ENCODE measurements at regions not wholly inside any gene's neighbourhood (a gene's known extent, or its start where the extent isn't known, plus 50 kb on each side); places are given as distances from the start of the nearest gene placed in this dataset.
"Not testable (repeated sequence)": the region's sequence is repeated elsewhere in the genome, so short reads cannot be mapped to it uniquely, and the experiment has no call there.

DNA sequence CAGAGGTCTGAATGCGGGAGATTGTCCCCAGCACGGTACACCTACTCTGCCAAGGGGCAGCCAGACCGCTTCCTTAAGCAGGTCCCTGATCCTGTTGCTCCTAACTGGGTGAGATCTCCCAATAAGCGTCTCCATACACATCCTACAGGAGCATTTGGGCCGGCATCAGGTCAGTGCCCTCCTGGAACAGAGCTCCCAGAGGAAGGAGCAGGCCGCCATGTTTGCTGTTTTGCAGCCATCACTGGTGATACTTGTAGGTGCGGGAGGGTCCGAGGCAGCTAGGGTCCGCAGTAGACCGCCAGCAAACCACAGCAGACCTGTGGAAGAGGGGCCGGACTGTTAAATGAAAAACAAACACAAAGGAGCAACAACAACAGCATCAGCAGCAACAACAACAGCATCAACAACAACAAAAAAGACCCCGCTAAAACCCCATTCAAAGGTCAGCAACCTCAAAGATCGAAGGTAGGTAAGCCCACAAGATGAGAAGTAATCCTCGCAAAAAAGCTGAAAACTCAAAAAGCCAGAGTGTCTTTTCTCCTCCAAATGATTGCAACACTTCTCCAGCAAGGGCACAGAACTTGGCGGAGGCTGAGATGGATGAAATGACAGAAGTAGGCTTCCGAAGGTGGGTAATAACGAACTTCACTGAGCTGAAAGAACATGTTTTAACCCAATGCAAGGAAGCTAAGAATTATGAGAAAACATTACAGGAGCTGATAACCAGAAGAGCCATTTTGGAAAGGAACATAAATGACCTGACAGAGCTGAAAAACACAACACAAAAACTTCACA lies 79.0 kb upstream of the CDH7 start:
- no peaks in the 10 kb centered on the region for H3K27me3 ChIP-seq (ENCODE audit: control insufficient read depth, extremely low read depth, insufficient read depth, low read length)
- H3K4me3 ChIP-seq (ENCODE audit: control insufficient read depth in 2 of 3, extremely low read depth in 1 of 3, insufficient read depth in 2 of 3, low read depth in 1 of 3, low read length in 3 of 3) = no peak overlapping the region
- dilution Hi-C loops (cut with MboI; ENCODE audit: extremely low pct_ligation_motif_present, low sequenced_read_pairs) = no loop called here
- TF ChIP-seq, protein P1, sequence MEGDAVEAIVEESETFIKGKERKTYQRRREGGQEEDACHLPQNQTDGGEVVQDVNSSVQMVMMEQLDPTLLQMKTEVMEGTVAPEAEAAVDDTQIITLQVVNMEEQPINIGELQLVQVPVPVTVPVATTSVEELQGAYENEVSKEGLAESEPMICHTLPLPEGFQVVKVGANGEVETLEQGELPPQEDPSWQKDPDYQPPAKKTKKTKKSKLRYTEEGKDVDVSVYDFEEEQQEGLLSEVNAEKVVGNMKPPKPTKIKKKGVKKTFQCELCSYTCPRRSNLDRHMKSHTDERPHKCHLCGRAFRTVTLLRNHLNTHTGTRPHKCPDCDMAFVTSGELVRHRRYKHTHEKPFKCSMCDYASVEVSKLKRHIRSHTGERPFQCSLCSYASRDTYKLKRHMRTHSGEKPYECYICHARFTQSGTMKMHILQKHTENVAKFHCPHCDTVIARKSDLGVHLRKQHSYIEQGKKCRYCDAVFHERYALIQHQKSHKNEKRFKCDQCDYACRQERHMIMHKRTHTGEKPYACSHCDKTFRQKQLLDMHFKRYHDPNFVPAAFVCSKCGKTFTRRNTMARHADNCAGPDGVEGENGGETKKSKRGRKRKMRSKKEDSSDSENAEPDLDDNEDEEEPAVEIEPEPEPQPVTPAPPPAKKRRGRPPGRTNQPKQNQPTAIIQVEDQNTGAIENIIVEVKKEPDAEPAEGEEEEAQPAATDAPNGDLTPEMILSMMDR (optimal IDR thresholded peaks at IDR 0.05 in 1 of 3, IDR thresholded peaks at IDR 0.05 in 1 of 3, conservative IDR thresholded peaks at IDR 0.05 in 1 of 3; ENCODE audit: extremely low read depth in 1 of 3, insufficient read depth in 2 of 3, low read length in 3 of 3) = no peak
- no peak for TF ChIP-seq EZH2 (IDR thresholded peaks at IDR 0.05; ENCODE audit: low read length)
- H3K9ac ChIP-seq (ENCODE audit: control insufficient read depth, extremely low read depth, insufficient read depth, low read length) = no peak overlapping the region
- no peak overlapping the region for H2AFZ ChIP-seq (ENCODE audit: control insufficient read depth, low read length)
- H3K4me2 ChIP-seq (ENCODE audit: control insufficient read depth, extremely low read depth, insufficient read depth, low read depth, low read length) = no peak overlapping the region
- no peak for DNase-seq (ENCODE audit: low read depth, low spot score)
- no peaks in the 10 kb centered on the region for H3K4me1 ChIP-seq (ENCODE audit: control insufficient read depth, extremely low read depth, insufficient read depth, low read length)
- peaks cover 3% of the 10 kb centered on the region for H3K9me3 ChIP-seq (ENCODE audit: control insufficient read depth, low read depth, low read length)
- H3K36me3 ChIP-seq (ENCODE audit: control insufficient read depth in 2 of 2, extremely low read depth in 1 of 2, insufficient read depth in 2 of 2, low read length in 2 of 2) = no peaks in the 10 kb centered on the region
- FAIRE-seq = no peak
- H3K79me2 ChIP-seq (ENCODE audit: control insufficient read depth, insufficient read depth, low read length) = no peaks in the 10 kb centered on the region
- H4K20me1 ChIP-seq (ENCODE audit: control insufficient read depth, extremely low read depth, insufficient read depth, low read length) = no peaks in the 10 kb centered on the region
- no peaks in the 10 kb centered on the region for H3K9me1 ChIP-seq (ENCODE audit: control insufficient read depth, extremely low read depth, insufficient read depth, low read length)
- H3K27ac ChIP-seq (ENCODE audit: control insufficient read depth, insufficient read depth, low read length) = no peak overlapping the region

DNA sequence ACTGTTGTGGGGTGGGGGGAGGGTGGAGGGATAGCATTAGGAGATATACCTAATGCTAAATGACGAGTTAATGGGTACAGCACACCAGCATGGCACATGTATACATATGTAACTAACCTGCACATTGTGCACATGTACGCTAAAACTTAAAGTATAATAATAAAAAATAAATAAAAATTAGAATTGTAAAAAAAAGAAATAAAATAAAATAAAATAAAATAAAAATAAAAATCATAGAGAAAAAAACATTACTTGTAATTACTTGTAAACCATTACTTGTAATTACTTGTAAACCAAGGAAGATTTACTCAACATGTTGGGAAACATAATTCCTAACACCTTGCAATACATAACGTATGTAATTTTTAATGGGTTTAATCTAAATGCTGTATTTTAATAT lies 80.7 kb upstream of the CDH7 start:
- H3K36me3 ChIP-seq (ENCODE audit: control insufficient read depth in 2 of 2, extremely low read depth in 1 of 2, insufficient read depth in 2 of 2, low read length in 2 of 2); dilution Hi-C loops (cut with MboI; ENCODE audit: extremely low pct_ligation_motif_present, low sequenced_read_pairs): not testable (repeated sequence)

DNA sequence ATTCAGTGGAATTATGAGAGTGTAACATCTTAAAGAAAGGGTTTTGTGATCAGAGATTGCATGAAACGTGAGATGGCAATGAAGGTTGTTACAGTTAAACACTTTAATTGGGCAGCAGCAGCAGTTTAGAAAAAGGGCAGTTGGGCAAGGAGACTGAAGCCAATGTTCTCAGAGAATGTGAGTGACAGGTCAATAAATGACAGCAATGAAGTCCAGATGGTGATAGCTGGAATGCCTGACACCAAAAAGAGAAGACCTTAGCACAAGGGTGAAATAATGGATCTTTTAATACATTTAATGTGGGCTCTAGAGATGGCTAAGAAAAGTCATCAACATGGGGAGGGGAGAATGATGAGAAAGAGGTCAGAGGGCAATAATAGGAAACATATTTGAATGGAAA lies 89.4 kb upstream of the CDH7 start:
- Histone ChIP-seq H3K4me3 (ENCODE audit: control insufficient read depth in 2 of 3, extremely low read depth in 1 of 3, insufficient read depth in 2 of 3, low read depth in 1 of 3, low read length in 3 of 3) (no peak overlapping the region), H3K27ac (ENCODE audit: control insufficient read depth, insufficient read depth, low read length) (no peak overlapping the region), H3K9me3 (ENCODE audit: control insufficient read depth, low read depth, low read length) (no peaks in the 10 kb centered on the region), H3K4me2 (ENCODE audit: control insufficient read depth, extremely low read depth, insufficient read depth, low read depth, low read length) (no peak overlapping the region), H2AFZ (ENCODE audit: control insufficient read depth, low read length) (no peak overlapping the region), H3K79me2 (ENCODE audit: control insufficient read depth, insufficient read depth, low read length) (no peaks in the 10 kb centered on the region), H3K9ac (ENCODE audit: control insufficient read depth, extremely low read depth, insufficient read depth, low read length) (no peak overlapping the region), H4K20me1 (ENCODE audit: control insufficient read depth, extremely low read depth, insufficient read depth, low read length) (no peaks in the 10 kb centered on the region), H3K9me1 (ENCODE audit: control insufficient read depth, extremely low read depth, insufficient read depth, low read length) (no peaks in the 10 kb centered on the region), H3K4me1 (ENCODE audit: control insufficient read depth, extremely low read depth, insufficient read depth, low read length) (no peaks in the 10 kb centered on the region), H3K36me3 (ENCODE audit: control insufficient read depth in 2 of 2, extremely low read depth in 1 of 2, insufficient read depth in 2 of 2, low read length in 2 of 2) (no peaks in the 10 kb centered on the region), H3K27me3 (ENCODE audit: control insufficient read depth, extremely low read depth, insufficient read depth, low read length) (no peaks in the 10 kb centered on the region)
- dilution Hi-C loops (cut with MboI; ENCODE audit: extremely low pct_ligation_motif_present, low sequenced_read_pairs) = no loop called here
- no peak for FAIRE-seq
- TF ChIP-seq EZH2 (IDR thresholded peaks at IDR 0.05; ENCODE audit: low read length) = no peak
- TF ChIP-seq, protein P1 (optimal IDR thresholded peaks at IDR 0.05 in 1 of 3, IDR thresholded peaks at IDR 0.05 in 1 of 3, conservative IDR thresholded peaks at IDR 0.05 in 1 of 3; ENCODE audit: extremely low read depth in 1 of 3, insufficient read depth in 2 of 3, low read length in 3 of 3) = no peak
- no peak for DNase-seq (ENCODE audit: low read depth, low spot score)

More for the DNA sequence above, 80.7 kb upstream of the CDH7 start:
- H3K9me1 ChIP-seq (ENCODE audit: control insufficient read depth, extremely low read depth, insufficient read depth, low read length); H3K27ac ChIP-seq (ENCODE audit: control insufficient read depth, insufficient read depth, low read length); H2AFZ ChIP-seq (ENCODE audit: control insufficient read depth, low read length); H3K4me3 ChIP-seq (ENCODE audit: control insufficient read depth in 2 of 3, extremely low read depth in 1 of 3, insufficient read depth in 2 of 3, low read depth in 1 of 3, low read length in 3 of 3); H3K4me2 ChIP-seq (ENCODE audit: control insufficient read depth, extremely low read depth, insufficient read depth, low read depth, low read length); DNase-seq (ENCODE audit: low read depth, low spot score); H3K9me3 ChIP-seq (ENCODE audit: control insufficient read depth, low read depth, low read length); FAIRE-seq; H3K79me2 ChIP-seq (ENCODE audit: control insufficient read depth, insufficient read depth, low read length); H3K4me1 ChIP-seq (ENCODE audit: control insufficient read depth, extremely low read depth, insufficient read depth, low read length); H3K9ac ChIP-seq (ENCODE audit: control insufficient read depth, extremely low read depth, insufficient read depth, low read length); H3K27me3 ChIP-seq (ENCODE audit: control insufficient read depth, extremely low read depth, insufficient read depth, low read length); H4K20me1 ChIP-seq (ENCODE audit: control insufficient read depth, extremely low read depth, insufficient read depth, low read length): not testable (repeated sequence)

All from keratinocyte (primary cell).